ENCODE measurements at regions not wholly inside any gene's neighbourhood (a gene's known extent, or its start where the extent isn't known, plus 50 kb on each side); places are given as distances from the start of the nearest gene placed in this dataset.
"Not testable (repeated sequence)": the region's sequence is repeated elsewhere in the genome, so short reads cannot be mapped to it uniquely, and the experiment has no call there.

DNA sequence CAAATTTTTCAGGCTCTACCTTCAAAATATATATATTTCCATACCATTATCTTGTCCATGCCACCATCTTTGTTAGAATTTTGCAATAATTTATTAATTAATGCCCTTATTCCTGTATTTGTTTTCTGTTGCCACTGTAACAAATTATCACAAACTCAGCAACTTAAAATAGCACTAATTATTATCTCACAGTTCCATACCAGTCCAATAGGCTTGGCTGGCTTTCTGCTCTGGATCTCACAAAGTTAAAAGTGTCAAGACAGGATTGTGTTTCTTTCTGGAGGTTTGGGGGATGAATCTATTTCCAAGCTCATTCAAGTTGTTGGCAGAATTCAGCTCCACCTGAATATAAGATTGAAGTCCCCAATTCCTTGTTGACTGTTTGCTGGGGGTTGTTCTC, 58.6 kb upstream of the SLC38A4 start:
- DNase-seq (ENCODE audit: low read depth in 2 of 3, low spot score in 2 of 3) = no peak

GRCh38 chr12:46886541-46887041, 60.8 kb upstream of the SLC38A4 start:
- DNase-seq (ENCODE audit: low read depth in 2 of 3, low spot score in 2 of 3) = no peak

DNA sequence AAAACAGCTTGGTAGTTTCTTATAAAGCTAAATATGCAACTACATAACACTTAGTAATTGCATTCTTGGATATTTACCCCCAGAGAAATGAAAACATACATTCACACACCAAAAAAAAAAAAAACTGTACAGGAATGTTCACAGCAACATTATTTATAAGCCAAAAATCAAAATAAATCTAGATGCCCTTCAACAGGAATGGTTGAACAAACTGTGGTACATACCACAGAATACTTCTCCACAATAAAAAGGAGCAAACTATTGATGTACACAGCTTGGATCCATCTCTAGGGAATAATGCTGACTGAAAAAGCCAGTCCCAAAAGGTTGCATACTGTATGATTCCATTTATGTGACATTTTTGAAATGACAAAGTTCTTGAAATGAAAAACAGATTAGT, 62.1 kb upstream of the SLC38A4 start:
- DNase-seq (ENCODE audit: low read depth in 2 of 3, low spot score in 2 of 3) = no peak

- DNase-seq (ENCODE audit: low read depth in 2 of 3, low spot score in 2 of 3) = no peak
These were observed 62.8 kb upstream of the SLC38A4 start for GRCh38 chr12:46888568-46888967.

DNA sequence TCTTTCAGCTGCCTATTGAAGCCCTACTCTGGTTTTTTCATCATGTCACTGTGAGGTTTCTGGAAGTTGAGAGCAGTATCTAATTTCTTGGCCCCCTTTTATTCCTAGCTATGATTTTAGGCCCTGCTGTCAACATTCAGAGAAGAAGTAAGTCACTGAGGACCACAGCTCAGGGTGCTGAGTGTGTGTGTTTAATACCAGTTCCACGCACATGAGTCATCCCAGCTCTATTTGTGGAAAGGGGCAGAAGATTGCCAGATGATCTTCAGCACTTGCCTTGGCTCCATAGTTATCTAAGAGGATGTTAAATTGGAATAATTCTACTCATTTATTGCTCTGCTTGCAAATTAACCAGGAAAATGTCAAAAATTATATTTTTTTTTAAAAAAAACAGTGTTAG, 65.5 kb upstream of the SLC38A4 start:
- no peak for DNase-seq (ENCODE audit: low read depth in 2 of 3, low spot score in 2 of 3)

DNA sequence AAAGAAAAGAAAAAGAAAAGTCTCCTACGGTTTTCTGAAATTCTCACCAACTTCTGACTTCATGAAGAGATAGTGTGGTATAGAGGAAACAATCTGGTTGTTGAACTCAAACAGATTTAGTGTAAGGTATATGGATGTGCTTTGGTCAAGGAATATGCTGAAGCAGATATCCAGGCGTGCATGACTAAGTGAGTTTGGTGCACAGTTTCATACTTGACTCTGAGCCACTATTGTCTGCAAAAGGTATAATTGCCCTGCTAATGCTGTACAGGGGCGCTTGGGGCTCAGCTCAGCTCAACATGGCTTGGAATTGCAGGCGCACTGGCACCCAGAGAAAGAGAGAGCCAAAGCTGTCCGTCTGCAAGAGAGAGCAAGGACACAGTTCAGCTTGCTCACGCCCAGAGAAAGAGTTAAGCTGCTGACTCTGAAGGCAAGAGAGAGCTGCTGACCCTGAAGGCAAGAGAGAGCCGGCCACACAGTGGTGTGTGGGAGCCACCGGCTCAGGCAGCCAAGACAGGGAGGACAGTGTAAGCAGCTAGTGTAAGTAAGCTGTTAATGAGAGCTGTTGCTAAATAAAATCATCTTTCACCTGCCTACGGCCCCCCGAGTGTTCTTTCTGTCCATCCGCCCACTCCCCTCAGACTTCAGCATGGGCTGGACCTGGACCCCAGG, 66.4 kb upstream of the SLC38A4 start:
- no peak for DNase-seq (ENCODE audit: low read depth in 2 of 3, low spot score in 2 of 3)

- no peak for DNase-seq (ENCODE audit: low read depth in 2 of 3, low spot score in 2 of 3)
These were observed 67.1 kb upstream of the SLC38A4 start for GRCh38 chr12:46892887-46893286.

DNA sequence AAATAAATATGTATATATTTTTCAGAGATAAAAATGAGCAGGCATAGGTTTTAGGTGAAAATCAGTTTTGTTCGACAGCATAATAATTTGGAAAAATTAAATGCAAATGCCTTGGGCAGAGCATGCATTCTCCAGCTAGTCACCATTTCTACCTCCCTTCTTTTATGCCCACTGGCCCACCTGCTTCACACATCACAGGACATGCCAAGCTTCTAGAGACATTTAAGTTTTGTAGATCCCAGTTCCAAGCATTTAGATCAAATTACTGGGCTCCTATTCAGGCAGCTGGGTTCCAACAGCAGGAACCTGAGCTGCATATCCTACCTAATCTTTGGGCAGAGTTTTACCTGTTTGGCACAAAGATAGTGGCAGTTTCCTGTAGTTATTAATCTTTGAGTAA, 67.6 kb upstream of the SLC38A4 start:
- DNase-seq (ENCODE audit: low read depth in 2 of 3, low spot score in 2 of 3) = no peak

GRCh38 chr12:46895726-46896125, 69.9 kb upstream of the SLC38A4 start:
- no peak for DNase-seq (ENCODE audit: low read depth in 2 of 3, low spot score in 2 of 3)

GRCh38 chr12:46896680-46897079, 70.9 kb upstream of the SLC38A4 start:
- DNase-seq (ENCODE audit: low read depth in 2 of 3, low spot score in 2 of 3) = no peak

- DNase-seq (ENCODE audit: low read depth in 2 of 3, low spot score in 2 of 3) = no peak
These were observed 72.5 kb upstream of the SLC38A4 start for GRCh38 chr12:46898152-46898931.

DNA sequence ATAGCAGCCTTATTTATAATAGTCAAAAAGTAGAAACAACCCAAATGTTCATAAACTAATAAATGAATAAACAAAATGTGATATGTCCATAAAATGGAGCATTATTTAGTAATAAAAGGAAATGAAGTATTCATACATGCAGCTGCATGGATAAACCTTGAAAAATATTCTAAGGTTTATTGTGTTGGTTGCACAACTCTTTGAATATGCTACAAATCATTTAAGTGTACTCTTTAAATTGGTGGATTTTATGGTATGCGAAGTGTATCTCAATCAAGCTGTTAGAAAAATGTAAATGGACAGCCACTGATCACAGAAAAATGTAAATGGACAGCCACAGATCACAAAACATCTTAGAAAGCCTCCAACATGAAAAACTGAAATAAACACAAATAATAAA, 73.2 kb upstream of the SLC38A4 start:
- no peak for DNase-seq (ENCODE audit: low read depth in 2 of 3, low spot score in 2 of 3)

GRCh38 chr12:46900734-46901463, 75.1 kb upstream of the SLC38A4 start:
- peak in 2 of 3 donors; percentile 1 to 27 for DNase-seq (ENCODE audit: low read depth in 2 of 3, low spot score in 2 of 3)

DNA sequence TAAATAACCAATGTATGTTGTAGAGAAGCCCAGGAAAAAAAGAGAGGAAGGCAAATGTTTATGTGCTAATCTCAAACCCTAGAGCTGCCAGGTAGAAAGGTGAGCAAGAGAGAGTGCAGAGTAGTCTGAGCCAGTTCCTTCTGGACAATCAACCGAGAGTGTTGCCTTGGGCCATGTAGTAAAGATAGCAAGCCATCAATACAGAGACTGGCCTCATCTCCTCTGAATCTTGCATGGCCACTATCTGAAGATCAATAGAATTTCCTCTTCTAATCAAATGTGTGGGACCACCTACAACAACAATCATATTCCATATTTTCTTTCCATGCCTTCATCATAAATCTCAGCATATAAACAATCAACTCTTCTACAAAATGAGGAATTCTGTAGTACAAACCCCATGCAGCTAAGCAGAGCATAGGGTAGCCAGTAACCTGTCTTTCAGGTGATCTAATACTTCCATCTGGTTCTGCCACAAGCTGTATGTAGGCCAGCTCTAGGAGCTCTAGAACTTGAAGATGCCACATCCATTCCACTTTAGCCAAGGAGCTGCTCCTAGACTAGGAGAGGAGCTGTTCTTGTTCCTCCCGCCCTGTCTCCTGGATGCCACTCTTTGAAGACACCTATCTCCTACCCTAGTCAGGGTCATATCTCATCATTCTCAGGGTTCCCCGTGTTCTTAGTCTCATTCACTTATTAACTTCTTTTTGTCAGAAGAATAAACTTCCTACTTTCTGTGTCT, 75.8 kb upstream of the SLC38A4 start:
- DNase-seq (ENCODE audit: low read depth in 2 of 3, low spot score in 2 of 3) = no peak

DNA sequence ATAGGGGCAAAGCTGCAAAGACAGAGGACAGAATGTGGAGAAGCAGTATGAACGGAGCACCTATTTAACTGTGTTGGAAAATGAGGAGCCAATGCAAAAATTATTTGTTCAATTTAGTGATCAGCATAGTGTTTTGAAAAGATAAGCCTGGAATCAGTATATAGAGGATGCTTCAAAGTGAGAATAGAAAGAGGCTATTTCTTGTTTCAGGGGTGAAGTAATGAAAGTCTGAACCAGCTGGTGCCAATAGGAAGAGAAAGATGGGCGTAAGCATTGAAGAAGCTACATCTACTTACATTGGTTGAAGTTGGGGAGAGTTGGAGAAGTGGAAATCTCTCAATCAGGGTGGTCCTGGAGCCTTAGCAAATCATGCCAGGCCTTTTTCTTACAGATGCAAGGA, 77.3 kb upstream of the SLC38A4 start:
- no peak for DNase-seq (ENCODE audit: low read depth in 2 of 3, low spot score in 2 of 3)

- DNase-seq (ENCODE audit: low read depth in 2 of 3, low spot score in 2 of 3) = no peak
These were observed 78.8 kb upstream of the SLC38A4 start for GRCh38 chr12:46904406-46905238.

DNA sequence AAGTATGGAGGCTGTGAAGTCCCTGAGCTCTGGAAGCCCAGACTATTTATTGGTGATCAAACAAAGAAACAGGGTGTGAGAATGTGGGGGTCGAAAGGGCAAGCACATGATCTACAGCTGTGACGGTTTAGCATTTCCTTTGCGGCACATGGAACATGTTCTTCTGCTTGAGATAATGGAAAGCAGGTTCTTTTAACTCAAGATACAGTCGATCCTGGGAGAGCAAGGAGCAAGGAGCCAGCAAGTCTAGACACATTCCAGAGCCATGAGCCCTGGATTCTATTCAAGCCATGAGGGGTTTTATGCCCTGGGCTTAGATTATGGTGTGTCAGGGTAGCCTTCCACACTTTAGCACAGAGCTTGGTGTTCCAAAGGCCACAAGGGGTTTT, 79.4 kb upstream of the SLC38A4 start:
- DNase-seq (ENCODE audit: low read depth in 2 of 3, low spot score in 2 of 3) = not testable (repeated sequence)

DNA sequence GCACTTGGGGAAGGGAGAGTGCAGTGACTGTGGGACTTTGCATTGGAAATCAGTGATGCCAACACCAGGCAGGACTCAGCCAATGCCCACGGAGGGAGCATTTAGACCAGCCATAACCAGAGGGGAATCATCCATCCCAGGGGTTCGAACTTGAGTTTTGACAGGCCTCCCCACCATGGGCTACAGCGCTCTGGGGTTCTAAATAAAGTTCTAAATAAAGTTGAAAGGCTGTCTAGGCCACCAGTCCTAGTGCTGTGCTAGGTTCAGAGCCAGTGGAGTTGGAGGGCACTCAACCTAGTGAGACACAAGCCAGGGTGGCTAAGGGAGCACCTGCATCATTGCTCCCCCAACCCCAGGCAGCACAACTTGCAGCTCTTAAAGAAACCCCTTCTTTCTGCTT, 82.0 kb upstream of the SLC38A4 start:
- DNase-seq (ENCODE audit: low read depth in 2 of 3, low spot score in 2 of 3) = no peak

DNA sequence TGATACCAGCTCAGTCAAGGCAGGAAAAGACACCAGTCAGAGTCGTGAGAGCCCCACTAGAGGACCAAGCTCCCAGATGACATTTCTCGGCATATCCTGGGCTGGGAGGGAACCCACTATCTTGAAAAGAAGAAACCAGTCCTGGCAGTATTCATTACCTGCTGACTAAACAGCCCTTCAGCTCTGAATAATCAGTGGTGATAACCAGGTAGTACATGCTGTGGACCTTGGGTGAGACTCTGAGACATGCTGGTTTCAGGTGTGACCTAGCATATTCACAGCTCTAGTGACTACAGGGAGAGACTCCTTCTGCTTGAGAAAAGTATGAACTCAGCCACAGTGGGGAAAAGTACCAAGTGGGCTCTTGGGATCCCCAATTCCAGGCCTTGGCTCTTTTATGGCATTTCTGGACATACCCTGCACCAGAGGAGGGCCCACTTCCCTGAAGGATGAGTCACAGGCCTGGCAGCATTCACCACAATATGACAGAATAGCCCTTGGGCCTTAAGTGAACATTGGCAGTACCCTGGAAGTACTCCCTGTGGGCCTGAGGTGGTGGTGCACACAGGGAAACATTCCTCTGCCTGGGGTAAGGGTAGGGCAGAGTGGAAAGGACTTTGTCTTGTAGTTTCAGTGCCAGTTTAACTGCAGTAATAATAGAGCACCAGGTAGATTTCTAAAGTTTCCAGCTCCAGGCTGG, 82.6 kb upstream of the SLC38A4 start:
- no peak for DNase-seq (ENCODE audit: low read depth in 2 of 3, low spot score in 2 of 3)
